ENCODE measurements at regions not wholly inside any gene's neighbourhood (a gene's known extent, or its start where the extent isn't known, plus 50 kb on each side); places are given as distances from the start of the nearest gene placed in this dataset.

DNA sequence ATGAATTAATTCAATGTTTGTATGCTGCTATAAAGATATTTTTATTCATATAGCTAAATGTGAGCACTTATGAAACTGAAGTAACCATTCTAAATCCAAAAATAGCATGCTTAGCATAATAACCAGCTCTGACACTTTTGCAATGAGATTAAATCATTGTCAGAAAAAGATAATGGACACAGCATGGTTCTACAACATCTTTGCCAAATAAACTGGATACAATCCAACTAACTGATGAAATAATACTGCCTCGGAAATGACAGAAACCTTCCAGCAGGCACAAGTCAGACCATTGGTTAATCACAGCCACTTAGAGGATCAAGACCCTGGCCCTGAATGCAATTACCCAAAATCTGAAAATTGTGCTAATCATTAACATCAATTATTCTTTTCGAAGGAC lies 592.7 kb upstream of the ADGRL4 start:
- DNase-seq, result no peak

DNA sequence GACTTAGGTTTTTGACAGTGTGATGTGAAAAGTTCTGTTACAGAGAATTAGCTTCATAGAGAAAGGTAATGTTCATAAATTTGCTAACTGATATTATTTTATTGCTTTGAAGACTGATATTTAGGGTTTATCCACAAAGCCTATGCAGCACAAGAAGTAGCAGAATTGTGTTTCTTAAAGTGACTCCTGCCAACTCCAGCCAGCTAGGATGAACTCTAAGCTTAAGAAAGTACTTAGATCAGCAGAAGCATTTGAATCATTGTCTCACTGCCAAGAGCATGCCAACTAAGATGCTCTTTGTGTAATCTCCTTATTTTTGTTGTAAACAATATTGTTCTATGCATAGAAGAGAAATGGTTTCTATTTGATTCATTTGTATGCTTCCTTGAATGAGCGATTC lies 589.4 kb upstream of the ADGRL4 start:
- no peak for DNase-seq

DNA sequence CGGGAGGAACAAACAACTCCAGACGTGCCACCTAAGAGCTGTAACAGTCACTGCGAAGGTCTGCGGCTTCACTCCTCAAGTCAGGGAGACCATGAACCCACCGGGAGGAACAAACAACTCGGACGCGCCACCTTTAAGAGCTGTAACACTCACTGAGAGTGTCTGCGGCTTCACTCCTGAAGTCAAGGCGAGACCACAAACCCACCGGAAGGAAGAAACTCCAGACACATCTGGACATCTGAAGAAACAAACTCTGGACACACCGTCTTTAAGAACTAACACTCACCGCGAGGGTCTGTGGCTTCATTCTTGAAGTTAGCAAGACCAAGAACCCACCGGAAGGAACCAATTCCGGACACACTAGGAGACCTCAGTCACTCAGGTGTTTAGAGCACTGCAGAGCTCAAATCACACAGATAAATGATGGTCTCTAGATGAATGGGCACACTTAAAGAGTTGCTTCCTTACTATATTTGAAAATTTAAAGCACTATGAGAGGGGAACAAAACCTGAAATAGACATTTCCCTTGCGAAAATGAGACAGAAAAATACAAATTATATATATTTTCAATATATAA lies 587.7 kb upstream of the ADGRL4 start:
- DNase-seq, result no peak

DNA sequence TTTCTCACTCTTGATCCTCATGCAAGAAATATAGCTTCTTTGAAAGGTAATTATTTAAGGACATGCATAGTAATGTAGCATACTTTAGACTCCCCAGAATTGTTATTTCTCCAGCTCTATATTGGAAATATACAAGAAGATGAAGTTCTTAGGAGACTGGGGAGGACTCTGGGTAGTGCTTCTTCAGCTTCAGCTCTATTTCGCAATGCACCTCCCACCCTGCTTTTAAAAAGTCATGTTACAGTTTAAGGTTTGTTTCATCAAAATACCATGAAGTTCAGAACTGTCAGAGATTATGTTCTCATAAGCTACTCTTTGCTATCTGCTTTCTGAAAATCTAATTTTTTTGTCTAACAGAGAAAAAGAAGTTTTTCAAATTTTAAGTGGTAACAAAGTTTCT lies 586.2 kb upstream of the ADGRL4 start:
- DNase-seq, result no peak

DNA sequence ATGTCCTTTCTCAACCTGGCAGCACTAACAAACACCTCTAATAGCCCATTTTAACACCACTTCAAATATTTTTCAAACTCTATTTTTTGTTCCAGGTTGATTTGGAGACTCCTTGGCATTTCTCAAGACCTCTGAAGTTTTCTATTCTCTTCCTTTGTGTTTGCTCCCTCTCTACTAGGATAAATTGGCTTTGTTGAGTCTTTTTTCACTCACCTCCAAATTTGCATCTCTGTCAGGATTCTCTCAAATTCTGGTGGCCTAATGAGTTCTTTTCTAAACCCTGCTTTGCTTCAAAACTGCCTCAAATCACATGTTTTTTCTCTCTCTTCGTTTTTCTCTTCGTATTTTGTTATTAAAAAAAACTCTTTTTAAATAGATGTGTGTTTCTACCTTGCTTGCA lies 582.2 kb upstream of the ADGRL4 start:
- no peak for DNase-seq

DNA sequence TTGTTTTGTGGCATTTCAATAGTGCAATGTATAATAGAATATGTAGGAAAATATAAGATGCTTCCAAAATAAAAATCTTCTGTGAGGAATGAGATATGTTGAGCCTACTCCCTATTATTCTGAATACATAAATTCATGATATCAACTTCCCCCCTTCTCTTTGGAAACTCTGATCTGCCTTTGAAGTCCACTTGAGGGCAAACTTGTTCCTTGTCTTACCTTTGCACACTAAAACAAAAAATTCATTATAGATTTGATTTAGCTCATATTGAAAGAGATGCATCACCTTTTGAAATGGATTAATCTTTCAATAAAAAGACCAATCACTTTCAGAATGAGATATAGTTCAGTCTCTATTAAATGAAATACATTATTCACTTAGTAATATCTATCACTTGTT lies 580.7 kb upstream of the ADGRL4 start:
- no peak for DNase-seq

DNA sequence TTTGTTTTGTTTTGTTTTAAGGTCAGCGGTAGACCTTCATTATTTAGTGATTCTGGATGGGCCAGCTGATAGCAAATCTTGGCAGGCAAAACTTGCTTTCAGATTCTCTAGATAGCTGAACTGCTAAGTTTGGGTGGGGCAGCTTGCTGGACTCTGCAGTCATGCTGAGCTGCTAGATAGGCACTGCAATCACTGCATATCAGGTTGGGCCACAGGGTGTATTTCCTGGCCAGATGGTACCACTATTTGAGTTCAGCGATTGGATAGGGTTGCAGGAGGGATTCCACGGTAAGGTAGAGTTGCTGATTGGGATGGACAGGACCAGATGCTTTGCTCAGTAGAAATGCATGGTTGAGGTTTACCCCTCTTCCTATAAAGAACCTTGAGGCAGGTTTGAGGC lies 579.3 kb upstream of the ADGRL4 start:
- DNase-seq, result no peak

DNA sequence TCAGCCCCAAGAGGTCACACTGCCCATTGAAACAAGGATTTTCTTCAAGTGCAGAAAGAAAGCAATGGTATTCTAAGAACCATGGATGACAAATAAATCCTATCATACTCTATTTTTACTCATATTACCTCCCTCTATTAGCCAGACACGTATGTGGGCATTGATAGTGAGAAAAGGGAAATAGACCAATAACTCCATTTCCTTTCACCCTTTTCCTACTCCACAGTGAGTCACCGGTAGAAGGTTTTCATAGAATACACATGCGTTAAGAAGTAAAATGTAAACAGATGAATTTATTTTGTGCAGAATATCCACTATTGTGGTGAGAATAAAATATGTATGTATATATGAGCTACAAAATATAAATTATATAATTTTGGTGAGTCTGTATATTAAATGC lies 568.9 kb upstream of the ADGRL4 start:
- no peak for DNase-seq

DNA sequence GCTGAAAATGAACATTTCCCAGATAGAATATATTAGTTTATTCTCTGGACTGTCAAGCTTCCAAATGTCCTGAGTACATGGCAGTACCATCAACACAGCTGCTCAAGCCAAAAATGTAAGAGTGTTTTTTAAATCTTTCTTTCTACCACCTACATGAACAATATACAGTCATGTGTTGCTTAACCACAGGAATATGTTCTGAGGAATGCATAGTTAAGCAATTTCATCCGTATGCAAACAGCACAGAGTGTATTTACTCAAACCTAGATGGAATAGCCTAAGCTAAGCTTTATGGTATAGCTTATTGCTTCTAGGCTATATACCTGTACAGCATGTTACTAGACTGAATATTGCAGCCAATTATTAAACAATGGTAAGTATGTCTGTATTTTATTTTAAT lies 561.9 kb upstream of the ADGRL4 start:
- no peak for DNase-seq

DNA sequence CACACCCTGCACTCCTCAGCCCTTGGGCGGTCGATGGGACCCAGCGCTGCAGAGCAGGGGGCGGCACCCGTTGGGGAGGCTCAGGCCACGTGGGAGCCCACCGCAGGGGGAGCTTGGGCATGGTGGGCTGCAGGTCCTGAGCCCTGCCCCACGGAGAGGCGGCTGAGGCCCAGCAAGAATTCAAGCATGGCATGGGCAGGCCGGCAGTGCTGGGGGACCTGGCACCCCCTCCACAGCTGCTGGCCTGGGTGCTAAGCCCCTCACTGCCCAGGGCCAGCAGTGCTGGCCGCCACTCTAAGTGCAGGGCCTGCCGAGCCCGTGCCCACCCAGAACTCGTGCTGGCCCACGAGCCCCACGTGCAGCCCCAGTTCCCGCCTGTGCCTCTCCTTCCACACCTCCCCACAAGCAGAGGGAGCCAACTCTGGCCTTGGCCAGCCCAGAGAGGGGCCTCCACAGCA lies 555.0 kb upstream of the ADGRL4 start:
- DNase-seq, result no peak

DNA sequence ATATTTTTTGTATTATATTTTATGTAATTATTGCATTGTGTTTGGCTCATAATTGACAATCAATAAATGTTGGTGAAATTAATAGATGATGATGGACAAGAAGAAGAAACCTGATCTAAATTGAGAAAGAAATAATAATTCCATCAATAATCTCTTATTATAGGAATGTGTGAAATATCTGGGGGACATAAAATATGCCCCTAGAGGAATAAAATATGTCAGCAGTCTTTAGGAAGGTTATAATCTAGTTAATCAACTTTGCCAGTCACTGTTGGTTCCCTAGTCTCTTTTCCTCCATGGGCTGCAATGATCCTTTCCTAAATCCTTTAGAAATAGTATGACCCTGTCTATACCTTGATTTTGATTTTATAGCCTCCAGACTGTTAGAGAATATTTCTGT lies 549.7 kb upstream of the ADGRL4 start:
- DNase-seq, result no peak

DNA sequence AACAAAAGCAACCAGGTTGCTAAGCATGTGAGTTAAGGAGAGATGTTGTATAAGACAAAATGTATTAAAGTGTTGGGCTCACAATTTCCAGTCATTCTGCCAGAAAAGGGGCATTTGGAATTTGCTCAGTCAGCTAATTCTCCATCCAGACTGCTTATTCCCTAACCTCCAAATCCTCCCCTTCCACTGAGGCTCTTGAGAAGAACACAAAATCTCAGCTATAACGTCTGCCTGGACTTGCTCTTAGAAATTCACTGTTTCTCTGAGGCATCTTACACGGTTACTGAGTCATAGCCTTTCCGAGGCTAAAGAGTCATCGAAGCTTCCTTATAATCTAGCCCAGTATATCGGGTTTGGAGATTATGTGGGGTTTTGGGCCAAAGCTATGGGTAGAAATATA lies 548.2 kb upstream of the ADGRL4 start:
- DNase-seq, result no peak

DNA sequence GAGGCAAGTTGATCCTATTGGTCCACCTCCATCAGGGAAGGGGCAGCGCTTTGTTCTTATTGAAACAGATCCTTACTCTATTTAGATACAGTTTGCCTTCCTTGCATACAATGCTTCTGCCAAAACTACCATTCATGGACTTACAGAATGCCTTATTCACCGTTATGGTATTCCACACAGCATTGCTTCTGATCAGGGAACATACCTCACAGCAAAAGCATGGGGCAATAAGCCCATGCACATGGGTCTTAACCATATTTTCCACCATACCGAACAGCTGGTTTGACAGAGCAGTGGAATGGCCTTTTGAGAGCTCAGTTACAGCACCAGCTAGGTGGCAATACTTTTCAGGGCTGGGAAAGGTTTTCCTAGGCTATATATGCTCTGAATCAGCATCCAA lies 544.8 kb upstream of the ADGRL4 start:
- no peak for DNase-seq

DNA sequence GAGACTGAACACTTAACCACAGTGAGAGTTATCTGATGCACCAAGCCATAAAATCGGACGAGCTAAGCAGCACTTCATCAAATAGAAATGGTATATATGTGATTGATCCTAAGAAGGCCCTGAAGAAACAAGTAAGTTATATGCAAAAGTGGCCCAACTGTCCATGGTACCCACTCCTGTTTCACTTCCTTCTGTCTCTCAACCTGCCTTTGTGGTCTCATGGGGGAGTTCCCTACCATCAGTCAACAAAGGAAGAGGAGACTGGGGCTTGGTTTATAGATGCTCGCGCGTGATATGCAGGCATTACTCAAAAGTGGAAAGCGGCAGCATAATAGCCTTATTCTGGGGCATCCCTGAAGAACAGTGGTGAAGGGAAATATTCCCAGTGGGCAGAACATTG lies 543.9 kb upstream of the ADGRL4 start:
- DNase-seq, result no peak

DNA sequence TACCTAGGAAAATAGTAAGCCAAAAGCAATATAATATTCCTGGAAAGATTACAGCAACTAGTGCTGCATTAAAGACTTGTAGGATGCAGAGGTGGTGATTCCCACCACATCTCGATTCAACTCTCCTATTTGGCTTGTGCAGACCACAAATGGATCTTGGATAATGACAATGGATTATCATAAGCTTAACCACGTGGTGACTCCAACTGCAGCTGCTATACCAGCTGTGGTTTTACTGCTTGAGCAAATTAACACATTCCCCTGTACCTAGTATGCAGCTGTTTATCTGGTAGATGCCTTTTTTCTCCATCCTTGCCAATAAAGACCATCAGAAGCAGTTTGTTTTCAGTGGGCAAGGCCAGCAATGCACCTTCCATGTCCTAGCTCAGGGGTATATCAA lies 542.7 kb upstream of the ADGRL4 start:
- DNase-seq, result no peak

DNA sequence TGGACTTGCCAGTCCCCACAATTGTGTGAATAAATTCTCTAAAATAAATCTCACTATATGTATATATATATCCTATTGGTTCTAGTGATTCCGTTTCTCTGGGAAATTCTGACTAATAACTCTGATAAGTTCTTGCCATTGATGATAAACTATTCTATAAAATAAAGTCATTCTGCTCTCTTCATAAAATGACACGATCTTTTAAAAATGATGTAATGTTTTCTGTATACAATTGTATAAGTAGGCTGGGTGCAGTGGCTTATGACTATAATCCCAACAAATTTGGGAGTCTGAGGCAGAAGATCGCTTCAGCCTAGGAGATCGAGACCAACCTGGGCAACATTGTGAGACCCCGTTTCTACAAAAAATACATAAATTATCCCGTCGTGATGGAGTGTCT lies 541.0 kb upstream of the ADGRL4 start:
- no peak for DNase-seq

DNA sequence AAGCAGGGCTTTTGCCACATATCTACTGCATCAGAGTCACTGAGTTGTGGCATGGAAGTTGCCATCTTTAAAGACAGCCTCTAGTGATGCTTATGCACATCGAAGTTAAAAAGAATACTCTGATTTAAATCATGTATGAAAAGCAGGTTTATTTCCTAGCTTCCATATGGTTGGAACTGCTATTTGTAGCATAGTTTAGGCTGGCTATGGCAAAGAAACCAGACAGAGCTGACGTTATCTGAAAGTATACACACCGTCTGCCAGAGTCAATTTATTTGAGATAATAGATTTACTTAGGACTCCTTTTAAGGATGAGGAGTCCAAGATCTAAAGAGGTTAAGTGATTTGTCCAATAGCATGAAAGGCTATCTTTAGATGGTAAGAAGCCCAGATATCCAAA lies 536.9 kb upstream of the ADGRL4 start:
- DNase-seq, result no peak

DNA sequence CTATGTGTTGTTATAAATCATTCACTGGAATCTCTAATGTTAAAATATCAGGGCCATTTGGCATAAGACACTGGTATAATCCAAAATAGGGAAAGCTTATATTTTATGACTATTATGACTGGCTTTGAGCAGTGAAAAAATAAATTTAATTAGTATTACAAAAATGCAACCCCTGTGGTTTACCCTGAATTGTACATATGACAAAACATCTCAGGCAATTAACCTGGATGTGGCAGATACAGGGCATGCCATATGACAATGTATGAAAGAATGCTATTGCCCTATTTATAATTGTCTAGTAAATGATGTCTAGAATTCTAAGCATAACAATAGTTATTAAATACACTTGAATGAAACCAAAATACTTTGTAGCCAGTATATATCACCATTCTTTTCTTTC lies 532.5 kb upstream of the ADGRL4 start:
- DNase-seq, result no peak

DNA sequence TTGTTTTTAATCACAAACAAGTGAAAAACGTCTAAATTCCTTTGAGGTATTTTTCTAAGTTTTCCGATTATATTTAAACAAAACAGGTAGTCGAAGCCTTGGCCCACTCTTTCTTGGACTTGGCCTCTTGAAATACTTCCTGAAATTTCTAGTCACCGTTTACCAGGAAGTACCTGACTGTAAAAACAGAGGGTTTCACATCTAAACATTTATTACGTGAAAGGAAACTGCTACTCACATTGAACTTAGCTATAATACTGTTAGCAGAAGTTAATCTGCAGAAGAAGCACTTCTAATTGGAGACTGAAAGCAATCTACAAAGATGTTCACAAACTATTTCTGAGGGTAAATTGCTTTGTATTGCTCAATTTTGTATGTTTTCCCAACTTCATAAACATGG lies 526.0 kb upstream of the ADGRL4 start:
- no peak for DNase-seq

DNA sequence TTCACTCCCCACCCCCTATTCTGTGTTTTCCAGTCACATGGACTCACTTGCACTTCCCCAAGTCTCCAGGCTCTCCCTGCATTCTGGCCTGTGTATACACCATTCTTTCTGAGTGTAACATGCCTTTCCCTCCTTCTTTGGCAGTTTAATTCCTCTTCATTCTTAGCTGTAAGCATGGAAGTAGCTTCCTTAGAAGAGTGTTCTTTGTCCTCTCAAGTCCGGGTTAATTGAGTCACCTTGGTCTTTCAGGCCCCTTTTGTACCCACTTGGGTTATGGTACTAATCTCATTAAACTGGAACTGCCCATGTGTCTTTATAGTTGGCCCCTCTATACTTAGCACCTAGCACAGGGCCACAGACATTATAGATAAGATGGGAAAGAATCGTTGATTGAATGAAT lies 525.3 kb upstream of the ADGRL4 start:
- no peak for DNase-seq

DNA sequence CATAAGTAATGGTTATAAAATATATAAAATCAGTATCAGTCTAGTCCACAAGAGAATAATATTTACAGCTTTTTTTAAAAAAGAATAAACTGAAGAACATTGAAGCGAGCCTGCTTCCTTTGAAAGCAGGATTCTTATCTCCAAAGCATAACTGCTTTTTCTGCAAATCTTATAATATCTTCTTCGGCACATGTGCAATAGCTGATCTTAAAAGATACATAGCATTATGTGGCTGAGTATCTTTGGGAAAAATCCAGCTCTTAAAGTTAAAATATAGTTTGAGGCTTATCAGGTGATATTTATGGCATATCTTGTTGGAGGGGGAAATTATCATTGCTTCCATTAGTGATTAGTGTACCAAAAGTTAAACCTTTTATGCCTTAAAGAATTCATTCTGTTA lies 523.9 kb upstream of the ADGRL4 start:
- no peak for DNase-seq

DNA sequence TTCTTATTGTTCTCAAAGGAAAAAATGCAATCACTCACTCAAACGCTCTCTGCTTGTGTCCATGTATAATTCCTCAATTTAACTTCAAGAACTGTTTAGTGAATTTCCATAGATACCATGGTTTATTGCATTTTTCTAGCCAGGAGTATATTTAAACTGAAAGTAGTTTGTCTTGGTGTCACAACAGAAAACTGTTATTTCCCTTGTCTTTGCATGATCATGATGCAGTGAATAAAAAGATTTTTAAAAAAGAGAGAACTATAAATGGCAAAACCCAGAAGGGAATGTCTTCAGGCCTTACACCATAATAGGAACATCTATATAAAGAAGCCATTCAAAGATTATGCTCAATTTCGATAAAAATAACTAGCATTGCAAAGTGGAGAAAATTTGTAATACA lies 523.5 kb upstream of the ADGRL4 start:
- DNase-seq, result no peak

DNA sequence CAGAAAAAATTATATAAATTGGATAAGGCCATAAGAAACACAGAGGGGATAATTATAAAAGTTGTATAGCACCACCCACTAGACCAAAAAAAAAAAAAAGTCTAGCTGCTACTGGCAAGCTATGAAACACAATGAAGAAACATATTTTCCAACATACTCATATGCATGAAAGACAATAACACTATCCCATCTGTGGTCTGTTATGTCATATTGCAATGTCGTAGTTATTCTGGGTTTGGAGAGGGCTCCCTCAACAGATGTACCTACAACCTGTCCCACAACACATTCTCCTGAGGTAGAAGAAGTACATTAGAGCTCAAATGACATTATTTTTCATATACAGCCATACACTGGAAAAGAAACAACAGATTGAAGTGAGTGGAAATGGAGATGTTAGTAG lies 517.6 kb upstream of the ADGRL4 start:
- no peak for DNase-seq

DNA sequence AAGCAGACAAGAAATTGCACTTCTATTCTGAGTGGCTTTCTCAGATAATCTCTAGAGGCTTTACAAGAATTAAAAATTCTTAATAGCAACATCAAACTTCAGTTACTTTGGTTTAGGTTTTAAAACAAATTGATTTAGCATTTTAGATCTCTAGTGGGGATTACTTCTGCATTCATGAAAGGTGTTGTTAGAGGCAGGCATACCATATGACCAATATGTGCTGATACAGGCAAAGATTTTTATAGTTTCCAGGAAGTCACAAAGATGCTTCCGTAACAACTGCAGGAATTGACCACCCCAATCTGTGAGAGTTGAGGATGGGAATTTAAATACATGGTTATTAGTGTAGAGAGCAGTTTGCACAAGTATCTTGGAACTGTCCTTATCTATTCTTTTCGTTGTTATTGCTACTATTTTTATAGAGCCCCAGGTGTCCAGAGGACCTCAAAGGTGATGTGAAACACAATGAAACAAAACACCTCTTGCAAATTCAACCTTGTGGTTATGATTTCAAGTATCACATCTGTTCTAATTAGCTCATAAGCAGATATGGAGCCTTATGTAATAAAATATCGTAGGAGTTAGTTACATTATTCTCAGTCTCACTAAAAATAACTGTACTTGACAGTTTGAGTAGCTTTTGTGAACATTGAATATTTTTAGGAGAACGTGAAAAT lies 512.7 kb upstream of the ADGRL4 start:
- DNase-seq, result no peak

DNA sequence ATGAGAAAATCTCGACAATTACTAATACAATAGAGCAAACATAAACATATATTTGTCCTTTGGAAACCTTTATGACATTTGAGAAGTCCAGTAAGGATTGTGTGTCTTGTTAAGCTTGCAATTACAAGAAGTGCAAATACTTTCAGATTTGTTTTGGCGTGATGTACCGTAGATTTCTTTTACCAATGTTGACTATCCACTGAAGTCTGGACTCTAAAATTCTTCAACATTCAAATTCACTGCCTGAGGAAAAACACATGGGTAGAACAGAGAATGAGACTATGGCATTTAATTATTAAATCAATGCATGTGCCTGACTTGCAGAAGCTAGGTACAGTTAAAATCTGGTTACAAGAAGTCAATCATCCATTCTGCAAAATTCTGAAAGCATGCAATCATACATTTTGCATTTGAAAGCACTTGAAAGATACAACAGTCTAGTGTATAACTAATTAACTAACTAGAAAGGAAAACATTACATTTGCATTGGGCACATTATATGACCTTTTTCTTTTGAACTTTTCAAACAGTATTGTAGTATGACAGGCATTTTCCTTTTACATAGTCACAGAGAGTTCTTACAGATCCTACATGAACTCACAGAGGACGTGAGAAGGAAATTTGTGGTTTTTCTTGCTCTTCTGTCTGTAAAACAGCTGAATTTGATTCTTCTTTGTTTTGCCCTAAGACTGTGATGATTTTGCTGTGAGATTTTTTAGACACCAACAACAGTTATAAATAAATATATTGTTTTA lies 511.1 kb upstream of the ADGRL4 start:
- no peak for DNase-seq
